Endothelial cell of umbilical vein (primary cell): ENCODE measurements at regions not wholly inside any gene's neighbourhood (a gene's known extent, or its start where the extent isn't known, plus 50 kb on each side); places are given as distances from the start of the nearest gene placed in this dataset.

Experiments
- CTCF ChIP-seq, 2 donors: IDR thresholded peaks; 1 replicate in 1 of 2; 2 replicates in 1 of 2; pipeline ENCODE4 v1.5.1; 2011; ENCODE audit warnings: low read length in 2 of 2, mild to moderate bottlenecking in 2 of 2, moderate library complexity in 2 of 2, control low read depth in 1 of 2, inconsistent platforms in 1 of 2, low read depth in 1 of 2; ENCODE audit not compliant: insufficient read depth in 1 of 2; ENCODE audit errors: extremely low read depth in 1 of 2
- EZH2 ChIP-seq: IDR thresholded peaks from 2 replicates; pipeline ENCODE4 v1.6.1; 2012; ENCODE audit warnings: borderline replicate concordance, low read depth, mild to moderate bottlenecking, moderate library complexity, low read length, inconsistent platforms; ENCODE audit not compliant: severe bottlenecking
- GATA2 ChIP-seq: IDR thresholded peaks from 2 replicates; pipeline ENCODE4 v1.7.0; 2011; ENCODE audit warnings: low read depth, mild to moderate bottlenecking, moderate library complexity, mixed read lengths, low read length; ENCODE audit not compliant: insufficient read length, insufficient read depth
- MAX ChIP-seq: IDR thresholded peaks from 2 replicates; pipeline ENCODE4 v1.6.1; 2011; ENCODE audit not compliant: insufficient read depth, insufficient read length
- MYC ChIP-seq: IDR thresholded peaks from one replicate; pipeline ENCODE4 v1.6.1; 2011; ENCODE audit warnings: mild to moderate bottlenecking, low read depth, low read length
- POLR2A ChIP-seq: IDR thresholded peaks from 2 replicates; pipeline ENCODE4 v1.6.1; 2012; ENCODE audit warnings: low read depth, mild to moderate bottlenecking, control low read depth, low read length
- POLR2AphosphoS5 ChIP-seq: IDR thresholded peaks from 2 replicates; pipeline ENCODE4 v1.6.1; 2012; ENCODE audit warnings: low read depth, mild to moderate bottlenecking, control low read depth, low read length, moderate library complexity; ENCODE audit not compliant: insufficient read depth

GRCh38 chr3:118772547-118773011 lies 262.1 kb downstream of the IGSF11 start:
- TF ChIP-seq CTCF (IDR thresholded peaks at IDR 0.05; ENCODE audit: extremely low read depth in 1 of 2, insufficient read depth in 1 of 2, low read depth in 1 of 2, low read length in 2 of 2) (no peak), POLR2A (no peak), EZH2 (no peak), POLR2AphosphoS5 (no peak), MYC (no peak), MAX (no peak), GATA2 (no peak)
